IgD-negative memory B cell (primary cell): ENCODE measurements at regions not wholly inside any gene's neighbourhood (a gene's known extent, or its start where the extent isn't known, plus 50 kb on each side); places are given as distances from the start of the nearest gene placed in this dataset.
"Not testable (repeated sequence)": the region's sequence is repeated elsewhere in the genome, so short reads cannot be mapped to it uniquely, and the experiment has no call there.

Source experiments
- H3K27ac Mint-ChIP-seq, 3 donors: one replicate each; pipeline ENCODE4 v1.8.0; 2020 to 2022; ENCODE audit warnings: mild to moderate bottlenecking in 3 of 3, mixed read lengths in 3 of 3, moderate library complexity in 1 of 3
- H3K27me3 Mint-ChIP-seq: one replicate; pipeline ENCODE4 v1.8.0; 2021; ENCODE audit warnings: mixed read lengths
- H3K36me3 Mint-ChIP-seq: one replicate; pipeline ENCODE4 v1.8.0; 2020; ENCODE audit warnings: mild to moderate bottlenecking, mixed read lengths
- H3K4me1 Mint-ChIP-seq, 3 donors: one replicate each; pipeline ENCODE4 v1.8.0; 2020 to 2022; ENCODE audit warnings: mixed read lengths in 3 of 3, mild to moderate bottlenecking in 1 of 3
- H3K4me3 Mint-ChIP-seq, 4 donors: one replicate each; pipeline ENCODE4 v1.8.0; 2020 to 2022; ENCODE audit warnings: mild to moderate bottlenecking in 4 of 4, mixed read lengths in 4 of 4, moderate library complexity in 3 of 4
- H3K9me3 Mint-ChIP-seq, 3 donors: one replicate each; pipeline ENCODE4 v1.8.0; 2020 to 2021; ENCODE audit warnings: mixed read lengths in 3 of 3, mild to moderate bottlenecking in 1 of 3

GRCh38 chr6:84866715-84867114 is 102.3 kb upstream of the TBX18 start:
- Mint-ChIP-seq H3K27me3 (no peaks in the 10 kb centered on the region), H3K36me3 (no peaks in the 10 kb centered on the region), H3K27ac (no peak overlapping the region), H3K9me3 (peaks cover 0 to 3% (median 2%) of the 10 kb centered on the region in 3 donors), H3K4me3 (no peak overlapping the region), H3K4me1 (no peaks in the 10 kb centered on the region)

GRCh38 chr6:84865372-84865771 is 101.0 kb upstream of the TBX18 start:
- not testable (repeated sequence) for H3K36me3 Mint-ChIP-seq, H3K27me3 Mint-ChIP-seq

GRCh38 chr6:84862843-84863242 is 98.4 kb upstream of the TBX18 start:
- Mint-ChIP-seq H3K36me3 (no peaks in the 10 kb centered on the region), H3K9me3 (peaks cover 0 to 6% (median 0%) of the 10 kb centered on the region in 3 donors), H3K4me1 (no peaks in the 10 kb centered on the region), H3K27ac (no peak overlapping the region), H3K4me3 (no peak overlapping the region), H3K27me3 (no peaks in the 10 kb centered on the region)

More at GRCh38 chr6:84865372-84865771, 101.0 kb upstream of the TBX18 start:
- H3K27ac Mint-ChIP-seq, H3K4me3 Mint-ChIP-seq, H3K9me3 Mint-ChIP-seq, H3K4me1 Mint-ChIP-seq: not testable (repeated sequence)

GRCh38 chr6:84860920-84861319 is 96.5 kb upstream of the TBX18 start:
- H3K4me3 Mint-ChIP-seq, result no peak overlapping the region
- H3K36me3 Mint-ChIP-seq, result no peaks in the 10 kb centered on the region

GRCh38 chr6:84860509-84860908 is 96.1 kb upstream of the TBX18 start:
- Mint-ChIP-seq H3K4me1 (no peaks in the 10 kb centered on the region), H3K27ac (no peak overlapping the region), H3K4me3 (no peak overlapping the region), H3K27me3 (no peaks in the 10 kb centered on the region), H3K36me3 (no peaks in the 10 kb centered on the region), H3K9me3 (peaks cover 0 to 3% (median 1%) of the 10 kb centered on the region in 3 donors)

More at GRCh38 chr6:84860920-84861319, 96.5 kb upstream of the TBX18 start:
- no peaks in the 10 kb centered on the region for H3K4me1 Mint-ChIP-seq
- H3K27ac Mint-ChIP-seq, result no peak overlapping the region
- H3K27me3 Mint-ChIP-seq, result no peaks in the 10 kb centered on the region
- peaks cover 0 to 3% (median 0%) of the 10 kb centered on the region in 3 donors for H3K9me3 Mint-ChIP-seq

GRCh38 chr6:84854811-84855400 is 90.5 kb upstream of the TBX18 start:
- Mint-ChIP-seq H3K27ac (no peak overlapping the region), H3K9me3 (peaks cover 0 to 5% (median 0%) of the 10 kb centered on the region in 3 donors), H3K36me3 (peaks cover 1% of the 10 kb centered on the region), H3K27me3 (no peaks in the 10 kb centered on the region), H3K4me1 (no peaks in the 10 kb centered on the region), H3K4me3 (no peak overlapping the region)

GRCh38 chr6:84853901-84854300 is 89.5 kb upstream of the TBX18 start:
- no peaks in the 10 kb centered on the region for H3K4me1 Mint-ChIP-seq
- H3K36me3 Mint-ChIP-seq, result peaks cover 1% of the 10 kb centered on the region
- H3K9me3 Mint-ChIP-seq, result peaks cover 0 to 5% (median 0%) of the 10 kb centered on the region in 3 donors

GRCh38 chr6:84848960-84849359 is 84.6 kb upstream of the TBX18 start:
- Mint-ChIP-seq H3K4me3 (no peak overlapping the region), H3K9me3 (peaks cover 0 to 3% (median 2%) of the 10 kb centered on the region in 3 donors), H3K27ac (no peak overlapping the region), H3K27me3 (no peaks in the 10 kb centered on the region), H3K36me3 (peaks cover 1% of the 10 kb centered on the region), H3K4me1 (no peaks in the 10 kb centered on the region)

More at GRCh38 chr6:84853901-84854300, 89.5 kb upstream of the TBX18 start:
- H3K27me3 Mint-ChIP-seq, result no peaks in the 10 kb centered on the region
- H3K4me3 Mint-ChIP-seq, result no peak overlapping the region
- H3K27ac Mint-ChIP-seq, result no peak overlapping the region

- no peaks in the 10 kb centered on the region for H3K27me3 Mint-ChIP-seq
- H3K9me3 Mint-ChIP-seq, result peaks cover 0 to 3% (median 2%) of the 10 kb centered on the region in 3 donors
- H3K36me3 Mint-ChIP-seq, result peaks cover 1% of the 10 kb centered on the region
- H3K4me3 Mint-ChIP-seq, result no peak overlapping the region
- H3K27ac Mint-ChIP-seq, result no peak overlapping the region
- H3K4me1 Mint-ChIP-seq, result no peaks in the 10 kb centered on the region
These were observed 83.2 kb upstream of the TBX18 start for GRCh38 chr6:84847390-84848160.

- no peak overlapping the region for H3K27ac Mint-ChIP-seq
- H3K4me3 Mint-ChIP-seq, result no peak overlapping the region
- no peaks in the 10 kb centered on the region for H3K4me1 Mint-ChIP-seq
- H3K27me3 Mint-ChIP-seq, result no peaks in the 10 kb centered on the region
- peaks cover 0 to 7% (median 3%) of the 10 kb centered on the region in 3 donors for H3K9me3 Mint-ChIP-seq
- H3K36me3 Mint-ChIP-seq, result no peaks in the 10 kb centered on the region
These were observed 78.2 kb upstream of the TBX18 start for GRCh38 chr6:84842525-84843166.

GRCh38 chr6:84837068-84837866 is 72.9 kb upstream of the TBX18 start:
- not testable (repeated sequence) for H3K4me1 Mint-ChIP-seq, H3K9me3 Mint-ChIP-seq

GRCh38 chr6:84836366-84836765 is 72.0 kb upstream of the TBX18 start:
- Mint-ChIP-seq H3K4me1 (no peaks in the 10 kb centered on the region), H3K27ac (no peak overlapping the region), H3K4me3 (no peak overlapping the region), H3K27me3 (no peaks in the 10 kb centered on the region), H3K9me3 (peaks cover 0 to 9% (median 0%) of the 10 kb centered on the region in 3 donors), H3K36me3 (no peaks in the 10 kb centered on the region)

More at GRCh38 chr6:84837068-84837866, 72.9 kb upstream of the TBX18 start:
- H3K36me3 Mint-ChIP-seq, H3K4me3 Mint-ChIP-seq, H3K27ac Mint-ChIP-seq, H3K27me3 Mint-ChIP-seq: not testable (repeated sequence)

GRCh38 chr6:84835340-84835739 is 70.9 kb upstream of the TBX18 start:
- Mint-ChIP-seq H3K4me3 (no peak overlapping the region), H3K4me1 (peaks cover 0 to 1% (median 0%) of the 10 kb centered on the region in 3 donors), H3K27ac (no peak overlapping the region), H3K9me3 (peaks cover 0 to 8% (median 0%) of the 10 kb centered on the region in 3 donors), H3K27me3 (no peaks in the 10 kb centered on the region), H3K36me3 (no peaks in the 10 kb centered on the region)

- not testable (repeated sequence) for H3K4me1 Mint-ChIP-seq, H3K4me3 Mint-ChIP-seq, H3K9me3 Mint-ChIP-seq
These were observed 67.5 kb upstream of the TBX18 start for GRCh38 chr6:84831924-84832323.

GRCh38 chr6:84825461-84825860 is 61.1 kb upstream of the TBX18 start:
- Mint-ChIP-seq H3K27ac (no peak overlapping the region), H3K4me1 (no peaks in the 10 kb centered on the region), H3K36me3 (peaks cover 2% of the 10 kb centered on the region), H3K27me3 (no peaks in the 10 kb centered on the region), H3K4me3 (no peak overlapping the region), H3K9me3 (peaks cover 0 to 6% (median 5%) of the 10 kb centered on the region in 3 donors)

More at GRCh38 chr6:84831924-84832323, 67.5 kb upstream of the TBX18 start:
- not testable (repeated sequence) for H3K36me3 Mint-ChIP-seq, H3K27me3 Mint-ChIP-seq, H3K27ac Mint-ChIP-seq
